ENCODE measurements at regions not wholly inside any gene's neighbourhood (a gene's known extent, or its start where the extent isn't known, plus 50 kb on each side); places are given as distances from the start of the nearest gene placed in this dataset.
"Not testable (repeated sequence)": the region's sequence is repeated elsewhere in the genome, so short reads cannot be mapped to it uniquely, and the experiment has no call there.

DNA sequence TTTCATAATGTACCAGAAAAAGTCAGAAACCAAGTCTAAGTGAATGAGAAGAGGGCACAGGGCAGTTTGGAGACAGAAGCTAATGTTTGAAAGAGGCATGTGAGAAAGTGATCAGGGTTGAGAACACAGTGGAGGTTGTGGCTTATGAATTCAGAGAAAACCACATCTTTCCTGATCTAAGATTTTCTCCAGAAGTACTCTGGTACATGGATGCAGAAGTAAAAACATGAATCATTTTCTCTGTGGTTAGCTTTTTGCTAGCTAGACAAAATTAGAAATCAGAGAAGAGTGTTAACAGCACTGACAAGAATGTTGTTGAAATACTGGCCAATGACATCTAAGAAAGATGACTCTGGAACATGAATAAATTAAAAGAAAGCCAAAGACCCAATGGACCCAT, 541.1 kb downstream of the DNAH5 start:
- ATAC-seq (no peak), DNase-seq (ENCODE audit: low spot score) (no peak)
- Mint-ChIP-seq H3K27me3 (no peaks in the 10 kb centered on the region), H3K36me3 (no peaks in the 10 kb centered on the region), H3K27ac (no peak overlapping the region), H3K9me3 (peaks cover 24% of the 10 kb centered on the region), H3K4me3 (no peak overlapping the region), H3K4me1 (ENCODE audit: low read depth in 2 of 2) (no peaks in the 10 kb centered on the region)

DNA sequence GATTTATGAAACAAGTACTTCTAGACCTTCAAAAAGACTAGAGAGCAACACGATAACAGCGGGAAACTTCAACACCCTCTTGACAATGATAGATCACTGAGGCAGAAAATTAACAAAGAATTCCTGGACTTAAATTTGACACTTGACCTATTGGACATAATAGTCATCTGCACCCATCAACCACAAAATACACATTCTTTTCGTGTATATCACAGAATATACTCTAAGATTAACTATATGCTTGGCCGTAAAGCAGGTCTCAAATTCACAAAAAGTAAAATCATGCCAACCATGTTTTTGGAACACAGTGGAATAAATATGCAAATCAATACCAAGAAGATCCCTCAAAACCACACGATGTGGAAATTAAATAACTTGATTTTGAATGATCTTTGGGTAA, 559.4 kb downstream of the DNAH5 start:
- Mint-ChIP-seq H3K27me3 (no peaks in the 10 kb centered on the region), H3K4me1 (ENCODE audit: low read depth in 2 of 2) (no peaks in the 10 kb centered on the region), H3K27ac (no peak overlapping the region), H3K9me3 (peaks cover 21% of the 10 kb centered on the region), H3K4me3 (no peak overlapping the region), H3K36me3 (no peaks in the 10 kb centered on the region)
- no peak for DNase-seq (ENCODE audit: low spot score)
- ATAC-seq, result no peak

DNA sequence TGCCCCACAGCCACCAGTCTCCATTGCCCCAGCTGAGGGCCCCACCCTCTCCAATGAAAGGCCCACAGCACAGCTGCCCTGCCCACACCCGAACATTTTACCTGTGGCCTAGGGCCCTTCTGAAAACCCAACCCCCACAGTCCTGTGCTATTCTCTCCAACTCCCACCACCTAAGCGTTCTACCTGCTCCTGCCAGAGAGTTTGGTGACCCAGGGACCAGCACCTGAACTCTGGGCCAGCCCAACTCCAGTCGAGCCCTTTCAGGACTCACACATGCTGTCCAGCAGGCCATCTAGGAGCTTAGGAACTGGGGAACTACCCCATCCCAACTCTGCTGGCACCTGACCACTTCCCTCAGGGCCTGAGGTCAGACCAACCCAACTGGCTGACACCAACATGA, 562.3 kb downstream of the DNAH5 start:
- DNase-seq (ENCODE audit: low spot score), result no peak
- no peaks in the 10 kb centered on the region for H3K36me3 Mint-ChIP-seq
- no peaks in the 10 kb centered on the region for H3K27me3 Mint-ChIP-seq
- no peaks in the 10 kb centered on the region for H3K4me1 Mint-ChIP-seq (ENCODE audit: low read depth in 2 of 2)
- no peak overlapping the region for H3K27ac Mint-ChIP-seq
- H3K4me3 Mint-ChIP-seq, result no peak overlapping the region
- peak in 1 of 2 donors; percentile 13 for ATAC-seq
- H3K9me3 Mint-ChIP-seq, result peaks cover 9% of the 10 kb centered on the region

DNA sequence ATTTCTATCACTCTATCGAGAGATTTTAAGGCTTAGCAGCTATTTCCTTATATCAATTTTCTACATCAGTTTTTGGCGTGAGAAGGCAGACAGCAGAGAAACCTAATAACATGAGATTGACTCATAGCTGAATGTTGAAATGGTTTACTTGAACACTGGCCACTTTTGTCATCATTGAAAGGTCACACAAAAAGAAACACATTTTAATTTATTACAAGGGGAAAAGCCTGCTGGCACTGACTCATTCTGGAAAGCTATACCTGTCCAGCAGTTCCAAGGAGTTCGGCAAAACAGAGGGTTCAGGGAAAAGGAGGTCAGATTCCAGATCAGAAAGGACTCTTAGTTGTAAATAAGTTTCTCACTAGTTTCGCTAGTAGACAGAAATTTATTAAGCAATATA, 566.4 kb downstream of the DNAH5 start:
- H3K36me3 Mint-ChIP-seq, result no peaks in the 10 kb centered on the region
- peaks cover 4% of the 10 kb centered on the region for H3K9me3 Mint-ChIP-seq
- H3K4me1 Mint-ChIP-seq (ENCODE audit: low read depth in 2 of 2), result no peaks in the 10 kb centered on the region
- no peaks in the 10 kb centered on the region for H3K27me3 Mint-ChIP-seq
- no peak overlapping the region for H3K4me3 Mint-ChIP-seq
- no peak for ATAC-seq
- no peak overlapping the region for H3K27ac Mint-ChIP-seq
- DNase-seq (ENCODE audit: low spot score), result no peak

DNA sequence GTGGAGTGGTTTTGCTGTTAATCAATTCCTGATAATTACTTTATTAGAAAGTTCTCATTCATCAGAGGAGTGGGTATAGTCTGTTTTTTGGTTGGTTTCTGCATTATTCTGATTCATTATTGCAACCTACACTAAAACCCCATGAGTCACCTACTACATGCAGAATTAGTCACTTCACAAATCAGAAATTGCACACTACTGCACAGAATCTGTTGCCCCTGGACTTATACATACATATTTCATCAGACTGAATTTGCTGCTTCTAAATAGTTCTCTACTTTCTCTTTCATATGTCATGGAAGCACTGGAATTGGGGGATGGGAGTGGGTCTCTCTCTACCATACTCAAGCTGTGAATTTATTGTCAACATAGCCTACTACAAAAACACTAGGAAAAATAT, 585.1 kb downstream of the DNAH5 start:
- DNase-seq (ENCODE audit: low spot score), result no peak
- Mint-ChIP-seq H3K4me3 (no peak overlapping the region), H3K4me1 (ENCODE audit: low read depth in 2 of 2) (no peaks in the 10 kb centered on the region), H3K27ac (no peak overlapping the region), H3K36me3 (no peaks in the 10 kb centered on the region), H3K27me3 (no peaks in the 10 kb centered on the region), H3K9me3 (peaks cover 13% of the 10 kb centered on the region)
- no peak for ATAC-seq

DNA sequence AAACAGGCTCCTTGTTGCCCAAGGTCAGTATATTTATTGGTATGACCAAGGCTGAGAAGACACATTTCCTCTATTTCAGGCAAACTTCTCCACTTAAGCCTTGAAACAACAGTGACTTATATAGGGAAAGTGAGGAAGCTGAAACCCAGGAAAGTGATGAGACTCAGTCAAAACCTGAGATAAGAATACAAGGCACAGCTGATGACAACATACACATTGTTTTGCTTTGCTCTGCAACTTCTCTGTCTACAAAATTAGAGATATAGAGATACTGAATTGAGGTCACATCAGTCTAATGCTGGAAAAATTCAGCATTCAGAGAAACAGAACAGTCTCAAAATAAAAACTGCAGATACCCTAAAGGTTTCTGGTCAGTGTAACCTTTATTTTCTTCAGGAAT, 586.1 kb downstream of the DNAH5 start:
- no peak overlapping the region for H3K27ac Mint-ChIP-seq
- DNase-seq (ENCODE audit: low spot score) (no peak), ATAC-seq (no peak)
- no peaks in the 10 kb centered on the region for H3K4me1 Mint-ChIP-seq (ENCODE audit: low read depth in 2 of 2)
- H3K9me3 Mint-ChIP-seq, result peaks cover 13% of the 10 kb centered on the region
- no peaks in the 10 kb centered on the region for H3K27me3 Mint-ChIP-seq
- H3K4me3 Mint-ChIP-seq, result no peak overlapping the region
- H3K36me3 Mint-ChIP-seq, result no peaks in the 10 kb centered on the region

DNA sequence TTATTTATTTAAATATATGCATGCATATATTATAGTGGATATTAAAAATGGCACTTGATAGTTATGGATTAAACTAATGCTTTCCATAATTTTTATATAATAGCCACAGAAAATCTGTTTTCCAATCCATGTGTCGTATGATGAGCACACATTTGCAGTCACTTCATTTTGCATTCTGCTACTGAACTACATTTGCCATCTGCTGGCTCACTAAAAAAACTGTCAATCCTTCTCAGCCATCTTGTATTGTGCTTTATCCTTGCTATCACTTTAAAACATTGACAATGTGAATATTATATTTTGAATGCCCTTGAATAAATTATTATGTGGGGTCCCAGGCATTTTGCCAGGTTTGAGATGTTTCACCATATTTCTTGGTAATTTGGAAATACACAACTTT, 586.6 kb downstream of the DNAH5 start:
- H3K4me3 Mint-ChIP-seq, result no peak overlapping the region
- no peak overlapping the region for H3K27ac Mint-ChIP-seq
- no peaks in the 10 kb centered on the region for H3K27me3 Mint-ChIP-seq
- no peak for DNase-seq (ENCODE audit: low spot score)
- H3K4me1 Mint-ChIP-seq (ENCODE audit: low read depth in 2 of 2), result no peaks in the 10 kb centered on the region
- no peaks in the 10 kb centered on the region for H3K36me3 Mint-ChIP-seq
- peaks cover 13% of the 10 kb centered on the region for H3K9me3 Mint-ChIP-seq
- no peak for ATAC-seq

DNA sequence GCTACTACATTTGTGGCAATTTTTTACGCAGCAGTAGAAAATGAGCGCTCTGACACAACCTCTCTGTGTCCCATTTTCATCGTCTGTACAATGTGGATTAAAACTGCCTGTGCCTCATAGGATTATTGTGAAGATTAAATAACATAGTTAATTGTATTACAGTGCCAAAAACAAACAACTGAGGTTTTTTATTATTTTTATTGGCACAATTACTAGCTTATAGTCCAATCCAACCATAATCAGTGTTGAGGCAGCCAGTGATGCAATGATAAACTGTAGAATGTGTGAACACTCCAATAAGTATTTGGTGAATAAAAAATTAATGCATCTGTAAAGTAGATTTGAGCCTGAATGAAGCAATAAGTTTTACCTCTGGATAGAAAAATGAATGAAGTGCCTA, 588.3 kb downstream of the DNAH5 start:
- no peak overlapping the region for H3K4me3 Mint-ChIP-seq

DNA sequence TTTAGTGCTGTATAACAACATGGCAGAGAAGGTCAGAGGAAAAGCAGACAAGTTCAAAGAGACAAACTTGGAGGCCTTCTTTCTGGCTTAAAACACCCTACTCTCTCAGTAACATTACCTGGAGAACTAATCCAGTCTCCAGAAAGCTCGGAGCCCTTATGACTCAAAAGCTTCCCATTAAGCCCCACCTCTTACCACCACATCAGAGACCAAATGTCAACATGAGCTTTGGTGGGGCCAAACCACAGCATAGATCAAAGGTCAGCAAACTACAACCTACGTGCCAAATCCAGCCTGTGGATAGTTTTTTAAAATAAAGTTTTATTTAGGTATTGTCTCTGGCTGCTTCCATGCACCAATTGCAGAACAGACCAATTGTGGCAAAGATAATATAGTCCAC, 589.9 kb downstream of the DNAH5 start:
- H3K27ac Mint-ChIP-seq, result no peak overlapping the region
- H3K4me3 Mint-ChIP-seq, result no peak overlapping the region
- no peaks in the 10 kb centered on the region for H3K4me1 Mint-ChIP-seq (ENCODE audit: low read depth in 2 of 2)
- no peak for DNase-seq (ENCODE audit: low spot score)
- H3K27me3 Mint-ChIP-seq, result no peaks in the 10 kb centered on the region
- peaks cover 10% of the 10 kb centered on the region for H3K9me3 Mint-ChIP-seq
- no peaks in the 10 kb centered on the region for H3K36me3 Mint-ChIP-seq
- ATAC-seq, result no peak

More for the DNA sequence above, 588.3 kb downstream of the DNAH5 start:
- Mint-ChIP-seq H3K27ac (no peak overlapping the region), H3K36me3 (no peaks in the 10 kb centered on the region), H3K9me3 (peaks cover 13% of the 10 kb centered on the region), H3K4me1 (ENCODE audit: low read depth in 2 of 2) (no peaks in the 10 kb centered on the region), H3K27me3 (no peaks in the 10 kb centered on the region)
- ATAC-seq (no peak), DNase-seq (ENCODE audit: low spot score) (no peak)

DNA sequence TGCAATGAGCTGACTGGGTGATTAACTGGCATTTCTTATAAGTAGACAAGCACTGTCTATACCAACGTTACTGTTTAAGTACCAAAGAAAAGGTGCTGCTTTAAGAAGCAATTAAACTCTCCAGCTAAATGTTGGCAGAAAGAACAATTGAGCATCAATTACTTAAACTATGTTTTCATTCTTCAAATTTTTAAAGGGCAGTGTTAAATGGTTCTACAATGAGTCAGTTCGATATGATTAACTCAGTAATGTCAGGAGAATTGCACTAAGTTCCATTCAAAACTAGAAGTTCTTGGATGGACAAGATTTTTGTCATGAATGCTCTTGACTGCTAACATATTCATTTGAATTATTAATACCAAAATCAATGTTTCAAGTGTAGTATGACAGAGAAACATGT, 593.7 kb downstream of the DNAH5 start:
- ATAC-seq, result no peak

DNA sequence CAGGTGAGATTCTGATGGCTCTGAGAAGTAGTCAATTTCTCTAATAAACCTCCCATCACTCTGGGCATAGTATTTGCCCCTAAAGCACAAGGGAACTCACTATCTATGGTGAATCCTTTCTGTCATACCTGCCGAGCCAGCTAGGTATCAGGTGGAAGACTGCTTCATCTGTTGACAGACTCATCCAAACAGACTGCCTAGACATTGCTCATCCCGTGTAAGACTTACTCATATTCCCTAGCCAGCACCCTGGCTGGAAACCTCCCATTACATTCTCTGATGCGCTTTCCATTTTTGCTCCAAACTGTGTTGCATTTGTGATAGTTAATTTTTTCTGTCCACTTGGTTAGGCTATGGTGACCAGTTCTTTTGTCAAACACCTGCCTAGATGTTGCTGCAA, 595.9 kb downstream of the DNAH5 start:
- peaks cover 7% of the 10 kb centered on the region for H3K9me3 Mint-ChIP-seq
- DNase-seq (ENCODE audit: low spot score) (no peak), ATAC-seq (no peak)
- no peaks in the 10 kb centered on the region for H3K36me3 Mint-ChIP-seq
- H3K4me1 Mint-ChIP-seq (ENCODE audit: low read depth in 2 of 2), result no peaks in the 10 kb centered on the region
- no peak overlapping the region for H3K27ac Mint-ChIP-seq
- H3K4me3 Mint-ChIP-seq, result no peak overlapping the region
- no peaks in the 10 kb centered on the region for H3K27me3 Mint-ChIP-seq

More for the DNA sequence above, 593.7 kb downstream of the DNAH5 start:
- Mint-ChIP-seq H3K4me3 (no peak overlapping the region), H3K27ac (no peak overlapping the region), H3K4me1 (ENCODE audit: low read depth in 2 of 2) (no peaks in the 10 kb centered on the region), H3K36me3 (no peaks in the 10 kb centered on the region), H3K27me3 (no peaks in the 10 kb centered on the region), H3K9me3 (peaks cover 14% of the 10 kb centered on the region)
- DNase-seq (ENCODE audit: low spot score), result no peak

DNA sequence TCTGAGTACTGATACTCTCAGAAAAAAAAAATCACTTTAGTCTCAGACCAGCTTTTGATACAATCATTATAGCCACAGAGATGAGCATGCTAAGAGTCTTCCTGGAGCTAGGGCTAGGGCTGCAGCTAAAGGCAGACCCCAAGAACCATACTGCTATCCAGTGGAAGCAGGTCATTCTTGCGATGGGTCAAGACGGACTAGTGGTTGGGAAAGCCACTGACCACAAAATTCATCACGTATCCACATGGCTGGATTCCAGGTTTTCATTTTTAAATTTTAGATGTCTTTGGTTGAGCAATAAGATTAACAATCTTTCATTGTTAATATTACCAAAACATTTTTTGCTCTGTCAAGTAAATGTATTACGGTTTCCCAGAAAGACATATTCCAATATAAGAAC, 598.1 kb downstream of the DNAH5 start:
- no peak for ATAC-seq
- no peaks in the 10 kb centered on the region for H3K36me3 Mint-ChIP-seq
- H3K4me3 Mint-ChIP-seq, result no peak overlapping the region
- no peak overlapping the region for H3K27ac Mint-ChIP-seq
- H3K27me3 Mint-ChIP-seq, result no peaks in the 10 kb centered on the region
- peaks cover 10% of the 10 kb centered on the region for H3K9me3 Mint-ChIP-seq
- DNase-seq (ENCODE audit: low spot score), result no peak
- H3K4me1 Mint-ChIP-seq (ENCODE audit: low read depth in 2 of 2), result no peaks in the 10 kb centered on the region

DNA sequence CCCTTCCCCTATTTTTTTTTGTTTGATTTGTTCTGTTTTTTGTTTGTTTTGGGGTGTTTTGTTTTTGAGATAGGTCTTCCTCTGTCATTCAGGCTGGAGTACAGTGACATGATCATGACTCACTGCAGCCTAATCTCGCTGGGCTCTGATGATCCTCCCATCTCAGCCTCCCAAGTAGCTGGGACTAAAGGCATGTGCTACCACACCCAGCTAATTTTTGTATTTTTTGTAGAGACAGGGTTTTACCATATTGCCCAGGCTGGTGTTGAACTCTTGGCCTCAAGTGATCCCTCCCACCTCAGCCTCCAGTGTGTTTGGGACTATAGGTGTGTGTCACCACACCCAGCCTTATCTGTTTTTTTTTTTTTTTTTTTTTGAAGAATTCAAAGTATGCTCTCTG, 605.4 kb downstream of the DNAH5 start:
- Mint-ChIP-seq H3K36me3 (peaks cover 5% of the 10 kb centered on the region), H3K27me3 (no peaks in the 10 kb centered on the region), H3K4me3 (no peak overlapping the region), H3K27ac (no peak overlapping the region), H3K4me1 (ENCODE audit: low read depth in 2 of 2) (no peaks in the 10 kb centered on the region), H3K9me3 (peaks cover 7% of the 10 kb centered on the region)
- DNase-seq (ENCODE audit: low spot score) (no peak), ATAC-seq (no peak)

DNA sequence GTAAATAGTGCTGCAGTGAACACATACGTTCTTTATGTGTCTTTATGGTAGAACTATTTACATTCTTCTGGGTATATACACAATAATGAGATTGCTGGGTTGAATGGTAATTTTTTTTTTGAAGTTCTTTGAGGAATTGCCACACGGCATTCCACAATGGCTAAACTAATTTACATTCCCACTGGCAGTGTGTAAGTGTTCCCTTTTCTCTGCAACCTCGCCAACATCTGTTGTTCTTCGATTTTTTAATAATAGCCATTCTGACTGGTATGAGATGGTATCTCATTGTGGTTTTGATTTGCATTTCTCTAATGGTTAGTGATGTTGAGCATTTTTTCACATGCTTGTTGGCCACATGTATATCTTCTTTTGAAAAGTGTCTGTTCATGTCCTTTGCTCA, 609.5 kb downstream of the DNAH5 start:
- H3K36me3 Mint-ChIP-seq; DNase-seq (ENCODE audit: low spot score); H3K27ac Mint-ChIP-seq; H3K27me3 Mint-ChIP-seq; H3K4me3 Mint-ChIP-seq; ATAC-seq; H3K9me3 Mint-ChIP-seq; H3K4me1 Mint-ChIP-seq (ENCODE audit: low read depth in 2 of 2): not testable (repeated sequence)

DNA sequence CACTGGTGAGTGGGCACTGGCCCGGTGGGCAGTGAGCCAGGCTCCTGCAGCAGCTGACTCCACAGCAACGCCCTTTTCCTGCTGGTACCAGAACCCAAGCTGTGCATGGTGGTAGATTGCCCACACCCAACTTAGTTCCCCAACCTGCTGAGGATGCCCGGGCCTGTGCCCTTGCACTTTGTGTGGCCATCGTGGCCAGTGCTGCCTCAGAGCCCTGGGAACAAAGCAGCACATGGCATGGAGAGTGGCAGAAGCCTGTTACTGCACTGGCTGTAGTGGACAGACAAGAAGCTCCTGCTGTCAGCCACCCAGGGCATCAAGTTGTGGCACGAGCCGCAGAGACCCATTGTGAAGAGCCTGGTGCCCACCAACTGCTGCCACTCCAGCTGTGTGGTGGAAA, 612.9 kb downstream of the DNAH5 start:
- no peak overlapping the region for H3K27ac Mint-ChIP-seq
- no peak overlapping the region for H3K4me3 Mint-ChIP-seq
- peaks cover 5% of the 10 kb centered on the region for H3K9me3 Mint-ChIP-seq
- DNase-seq (ENCODE audit: low spot score) (no peak), ATAC-seq (peak; percentile 54 to 55)
- no peaks in the 10 kb centered on the region for H3K36me3 Mint-ChIP-seq
- H3K27me3 Mint-ChIP-seq, result no peaks in the 10 kb centered on the region
- no peaks in the 10 kb centered on the region for H3K4me1 Mint-ChIP-seq (ENCODE audit: low read depth in 2 of 2)
